Fibroblast of the conjunctiva (primary cell): ENCODE measurements at regions not wholly inside any gene's neighbourhood (a gene's known extent, or its start where the extent isn't known, plus 50 kb on each side); places are given as distances from the start of the nearest gene placed in this dataset.

Experiments used
- DNase-seq: peaks from one replicate; pipeline ENCODE4 v3.0.0-alpha.2; 2010; ENCODE audit warnings: low read depth

- no peak for DNase-seq
Observed at GRCh38 chr15:69956417-69956816, 141.3 kb downstream of the TLE3 start.

GRCh38 chr15:69957175-69957574, 140.5 kb downstream of the TLE3 start:
- no peak for DNase-seq

GRCh38 chr15:69958496-69959084, 139.1 kb downstream of the TLE3 start:
- DNase-seq: no peak

DNA sequence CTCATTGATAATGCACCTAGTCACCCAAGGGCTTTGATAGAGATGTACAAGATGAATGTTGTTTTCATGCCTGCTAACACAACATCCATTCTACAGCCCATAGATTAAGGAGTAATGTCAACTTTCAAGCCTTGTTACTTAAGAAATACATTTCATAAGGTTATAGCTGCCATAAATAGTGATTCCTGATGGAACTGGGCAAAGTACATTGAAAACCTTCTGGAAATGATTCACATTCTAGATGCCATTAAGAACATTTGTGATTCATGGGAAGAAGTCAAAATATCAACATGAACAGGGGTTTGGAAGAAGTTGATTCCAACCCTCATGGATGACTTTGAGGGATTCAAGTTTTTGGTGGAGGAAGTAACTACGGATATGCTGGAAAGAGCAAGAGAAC, 135.2 kb downstream of the TLE3 start:
- DNase-seq: no peak

DNA sequence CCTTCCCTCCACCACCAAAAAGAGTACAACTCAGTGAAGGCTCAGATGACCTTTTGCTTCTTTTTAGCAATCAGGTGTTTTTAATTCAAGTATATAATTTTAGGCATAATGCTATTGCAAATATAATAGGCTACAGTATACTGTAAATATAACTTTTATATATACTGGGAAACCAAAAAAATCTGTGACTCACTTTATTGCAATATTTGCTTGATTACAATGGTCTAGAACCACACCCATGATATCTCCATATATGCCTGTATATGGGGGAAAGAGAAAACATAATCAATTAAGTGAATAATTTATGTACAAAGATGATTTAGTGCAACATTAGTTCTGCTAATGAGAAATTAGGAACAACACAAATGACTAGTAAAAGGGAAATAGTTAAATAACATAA, 134.3 kb downstream of the TLE3 start:
- no peak for DNase-seq

DNA sequence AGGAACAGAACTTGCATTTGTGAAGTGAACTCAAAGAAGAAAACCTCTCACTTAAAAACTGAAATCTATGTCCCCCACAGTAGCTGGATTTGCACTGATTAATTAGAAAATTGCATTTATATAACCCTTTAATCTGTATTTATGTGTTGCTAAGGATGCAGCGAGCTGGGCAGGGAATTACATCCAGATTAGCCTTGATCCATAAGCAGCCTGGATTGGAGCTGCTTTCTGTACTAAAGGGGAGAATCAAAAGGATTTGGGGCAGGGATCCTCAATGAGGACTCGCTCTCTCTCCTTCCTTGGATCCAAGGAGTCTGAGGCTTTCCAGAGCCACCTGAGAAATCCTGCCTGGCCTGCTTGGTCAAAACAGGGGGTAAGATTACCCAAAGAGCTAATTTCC, 125.9 kb downstream of the TLE3 start:
- no peak for DNase-seq

DNA sequence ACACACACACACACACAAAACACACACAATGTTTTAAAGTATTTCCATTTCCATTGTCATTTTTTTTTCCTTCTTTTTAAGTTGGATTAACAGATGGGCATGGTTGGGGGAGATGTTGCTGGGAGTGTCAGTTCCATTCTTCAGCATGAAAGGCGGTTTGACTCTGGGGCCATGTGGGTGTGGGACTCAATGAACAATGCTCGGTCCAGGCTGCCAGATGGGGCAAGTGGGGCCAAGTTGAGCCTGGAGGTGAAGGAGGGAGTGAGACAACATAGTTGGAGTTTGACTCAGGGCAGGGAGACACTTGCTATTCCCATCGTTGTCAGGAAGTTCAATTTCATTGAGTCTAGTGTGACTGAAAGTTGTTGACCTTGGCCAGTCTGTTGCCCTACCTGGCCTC, 125.3 kb downstream of the TLE3 start:
- DNase-seq: no peak

GRCh38 chr15:69973102-69973714, 124.5 kb downstream of the TLE3 start:
- no peak for DNase-seq

DNA sequence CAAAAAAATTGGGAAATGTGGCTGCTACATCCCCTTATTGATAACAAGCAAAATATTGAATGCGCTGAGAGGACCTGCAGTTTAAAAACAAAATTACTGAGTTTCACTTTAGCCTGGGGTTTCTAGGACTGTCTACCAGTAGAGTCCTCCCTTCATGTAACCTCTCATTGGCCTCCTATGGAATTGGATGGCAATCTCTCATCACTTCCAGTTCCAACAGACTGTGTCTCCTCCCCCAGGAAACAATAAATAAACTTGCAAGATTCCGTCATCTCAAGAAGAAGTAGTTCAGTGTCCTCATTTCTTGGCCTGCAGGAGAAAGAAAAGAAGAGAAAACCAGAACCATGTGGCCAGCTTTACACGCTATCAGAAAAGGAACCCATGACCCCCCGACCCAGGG, 123.8 kb downstream of the TLE3 start:
- DNase-seq: no peak

- no peak for DNase-seq
Observed at GRCh38 chr15:69974321-69974720, 123.4 kb downstream of the TLE3 start.

- DNase-seq: no peak
Observed at GRCh38 chr15:69976366-69976994, 121.2 kb downstream of the TLE3 start.

GRCh38 chr15:69978603-69979002, 119.1 kb downstream of the TLE3 start:
- no peak for DNase-seq

- no peak for DNase-seq
Observed at GRCh38 chr15:69979262-69979661, 118.5 kb downstream of the TLE3 start.

GRCh38 chr15:69979783-69980182, 117.9 kb downstream of the TLE3 start:
- no peak for DNase-seq

DNA sequence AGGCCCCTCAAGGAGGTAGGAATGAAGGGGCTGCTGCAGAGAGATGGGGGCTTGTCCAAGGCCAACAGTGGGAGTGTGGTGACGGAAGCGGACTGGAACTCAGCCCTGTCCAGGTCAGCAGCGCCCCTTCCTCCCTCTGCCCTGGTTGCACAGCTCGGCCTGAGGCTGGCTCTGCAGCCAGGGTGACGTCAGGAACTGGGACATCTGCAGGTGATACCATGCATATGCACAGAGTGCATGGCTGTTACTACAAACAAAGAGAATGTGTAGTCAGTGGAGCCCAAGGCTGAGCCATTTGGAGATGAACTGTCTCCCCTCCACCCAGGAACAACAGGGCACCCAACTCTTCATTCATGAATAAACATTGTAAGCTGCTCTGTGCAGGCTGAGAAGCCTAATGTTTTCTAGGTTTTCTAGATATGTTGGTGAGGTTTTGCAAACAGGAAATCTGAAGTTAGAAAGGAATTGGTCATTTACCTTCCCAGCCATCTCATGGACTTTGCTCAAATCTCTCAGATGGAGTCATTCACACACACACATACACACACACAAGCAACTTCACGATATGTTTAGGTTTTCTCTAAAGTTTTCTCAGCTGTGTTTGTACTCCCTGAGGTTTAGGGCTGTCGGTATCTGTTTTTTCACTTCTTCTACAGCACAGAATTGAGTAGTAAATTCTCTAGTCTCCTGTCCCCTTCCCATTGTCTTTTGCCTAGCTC, 117.2 kb downstream of the TLE3 start:
- DNase-seq: no peak

- DNase-seq: no peak
Observed at GRCh38 chr15:69982037-69982436, 115.7 kb downstream of the TLE3 start.

- DNase-seq: no peak
Observed at GRCh38 chr15:69983696-69984265, 113.9 kb downstream of the TLE3 start.

- DNase-seq: no peak
Observed at GRCh38 chr15:69987492-69988489, 109.9 kb downstream of the TLE3 start.

DNA sequence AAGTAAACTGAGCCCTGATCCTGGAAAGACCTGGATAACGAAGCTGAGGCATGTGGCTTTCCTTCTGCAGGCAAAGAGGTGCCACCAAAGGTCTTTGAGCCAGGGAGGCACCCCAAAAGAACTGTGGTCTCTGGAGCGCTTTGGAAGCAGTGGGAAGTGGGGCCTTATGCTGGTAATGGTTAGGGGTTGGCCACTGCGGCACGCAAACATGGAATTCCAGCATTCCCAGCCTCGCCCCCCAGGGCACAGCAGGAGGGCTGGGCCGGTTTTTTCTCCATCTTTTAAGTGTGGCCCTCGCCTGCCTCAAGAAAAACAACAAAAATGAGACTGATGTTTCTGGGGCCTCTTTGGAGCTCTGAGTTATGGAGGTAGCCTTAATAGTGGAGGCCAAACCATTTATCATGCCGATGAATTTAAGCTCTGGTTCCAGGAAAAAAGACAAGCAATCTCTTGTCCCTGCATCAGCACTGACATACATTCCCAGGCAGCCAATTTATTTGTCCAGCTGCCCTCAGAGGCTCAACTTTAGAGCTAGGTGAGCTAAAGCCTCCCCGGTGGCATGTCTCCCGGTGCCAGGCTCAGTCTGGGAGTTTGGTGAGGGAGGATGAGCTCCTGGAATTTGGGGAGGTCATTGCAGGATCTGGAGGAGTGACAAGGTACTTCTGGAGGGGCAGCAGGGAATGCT, 109.0 kb downstream of the TLE3 start:
- no peak for DNase-seq

- no peak for DNase-seq
Observed at GRCh38 chr15:69990566-69991421, 106.9 kb downstream of the TLE3 start.
